ENCODE measurements at regions not wholly inside any gene's neighbourhood (a gene's known extent, or its start where the extent isn't known, plus 50 kb on each side); places are given as distances from the start of the nearest gene placed in this dataset.

DNA sequence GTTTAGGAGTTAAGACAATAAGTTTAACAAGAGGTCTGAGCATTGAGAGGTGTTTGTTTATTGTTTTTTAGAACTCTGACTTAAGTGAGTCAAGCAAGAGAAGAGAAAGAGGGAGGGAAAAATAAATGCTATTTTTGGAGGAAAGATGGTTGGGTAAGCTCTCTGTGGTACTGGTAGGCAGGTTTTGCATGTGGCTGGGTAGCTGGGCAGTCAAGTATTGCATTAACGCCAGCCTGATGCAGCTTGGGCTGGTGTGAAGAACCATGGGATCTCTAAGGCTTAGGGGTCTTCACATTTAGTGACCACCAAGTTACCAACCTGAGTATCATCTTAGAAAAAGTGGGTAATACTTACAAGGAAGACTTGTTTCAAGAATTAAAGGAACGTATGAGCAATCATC is 534.5 kb upstream of the SEMA6D start:
- no peak for DNase-seq

DNA sequence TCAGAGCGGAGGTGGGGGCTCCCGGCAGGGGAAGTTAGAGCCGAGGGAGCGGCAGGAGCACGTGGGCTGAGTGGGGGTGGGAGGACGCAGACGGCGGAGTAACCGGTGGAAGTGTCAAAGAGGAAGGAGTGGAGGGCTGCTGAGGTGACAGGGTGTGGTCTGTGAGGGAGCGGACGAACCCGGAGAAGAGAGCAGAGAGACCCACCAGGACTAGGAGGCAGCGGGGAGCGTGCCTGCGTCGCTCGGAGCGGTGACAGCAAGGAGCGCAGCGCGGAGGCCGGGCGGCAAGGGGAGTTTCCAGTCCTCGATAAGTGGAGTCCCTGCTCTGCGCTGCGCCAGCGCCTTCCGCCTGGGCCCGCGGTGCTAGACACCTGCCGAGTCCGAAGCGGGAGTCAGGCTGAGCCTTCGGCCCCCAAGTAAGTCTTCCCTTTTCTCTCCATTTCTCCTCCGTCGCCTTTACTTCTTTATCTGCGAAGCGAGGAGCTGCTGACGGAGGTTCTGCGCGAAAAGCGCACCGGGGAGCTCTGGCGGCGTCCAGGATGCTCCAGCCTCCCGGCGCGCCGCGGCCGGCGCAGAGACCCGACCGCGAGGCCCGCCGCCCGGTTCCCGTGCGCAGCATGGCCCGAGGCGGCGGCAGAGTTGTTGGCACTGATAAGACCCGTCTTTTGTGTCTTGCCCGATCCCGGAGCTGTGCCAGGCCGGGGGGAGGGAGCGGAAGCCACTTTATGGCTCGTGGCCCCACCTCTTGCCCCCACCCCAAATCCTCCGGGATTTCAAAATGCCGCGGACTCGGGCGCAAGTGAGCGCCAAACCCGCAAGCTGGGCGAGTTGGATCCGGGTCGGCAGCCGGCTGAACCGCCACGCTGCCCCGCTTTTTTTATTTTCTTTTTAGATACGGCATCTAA is 533.0 kb upstream of the SEMA6D start:
- DNase-seq: peak; percentile 23

DNA sequence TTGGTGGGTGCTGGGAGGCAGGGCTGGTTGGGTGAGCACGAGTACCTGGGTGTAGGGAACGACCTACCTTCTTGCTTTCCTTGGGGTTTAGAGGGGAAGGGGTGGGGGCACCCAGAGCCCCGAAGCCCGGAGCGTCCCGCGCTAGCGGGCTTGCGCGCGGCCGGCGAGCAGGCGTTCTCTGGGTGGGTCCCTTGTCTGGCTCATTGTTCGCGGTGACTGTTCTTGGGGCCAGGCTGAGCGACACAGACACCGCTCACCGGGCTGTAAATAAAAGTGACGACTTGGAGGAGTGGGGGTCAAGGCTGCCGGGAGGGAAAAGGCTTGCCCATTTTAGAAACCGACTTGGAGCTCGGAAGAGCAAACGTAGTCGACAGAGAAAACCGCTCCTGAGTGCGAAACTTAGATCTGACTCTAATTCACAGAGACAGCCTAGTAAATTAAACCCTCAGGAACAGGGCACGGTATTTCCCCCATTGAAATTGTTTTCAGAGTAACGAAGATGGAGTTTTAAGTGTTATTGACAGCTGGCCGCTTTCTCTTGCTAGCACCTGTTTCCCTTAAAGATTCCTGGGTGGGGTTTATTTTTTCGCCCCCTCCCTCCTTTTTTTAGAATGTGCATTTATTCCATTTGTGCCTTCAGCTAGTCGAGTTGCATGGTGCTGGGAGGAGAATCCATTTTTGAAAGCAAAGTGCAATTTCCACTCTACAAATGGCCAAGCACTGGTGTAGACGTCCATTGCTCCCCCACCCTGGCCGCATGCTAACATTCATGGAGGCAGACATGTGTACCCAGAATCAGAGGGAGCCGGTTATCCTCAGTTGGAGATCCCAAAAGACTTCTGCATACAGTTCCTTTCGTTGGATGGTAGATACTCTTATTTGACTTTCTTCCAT is 532.1 kb upstream of the SEMA6D start:
- no peak for DNase-seq

DNA sequence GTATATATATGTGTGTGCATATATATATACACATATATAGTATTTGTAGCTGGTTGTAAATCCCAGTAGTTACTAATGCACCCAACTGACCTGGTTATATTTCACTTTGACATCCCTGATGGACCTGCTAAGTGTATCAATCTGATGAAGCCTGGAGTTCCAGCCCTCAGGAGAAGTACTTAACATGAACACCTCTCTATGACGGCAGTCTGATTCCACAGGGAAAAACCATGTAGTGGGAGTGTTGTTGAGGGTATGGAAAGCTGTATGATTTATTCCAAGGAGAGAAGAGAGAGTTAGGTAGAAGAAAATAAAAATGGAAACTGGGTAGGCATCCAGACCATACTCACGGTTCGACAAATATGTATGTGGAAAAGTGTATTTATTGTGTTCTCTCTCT is 531.2 kb upstream of the SEMA6D start:
- DNase-seq: no peak

DNA sequence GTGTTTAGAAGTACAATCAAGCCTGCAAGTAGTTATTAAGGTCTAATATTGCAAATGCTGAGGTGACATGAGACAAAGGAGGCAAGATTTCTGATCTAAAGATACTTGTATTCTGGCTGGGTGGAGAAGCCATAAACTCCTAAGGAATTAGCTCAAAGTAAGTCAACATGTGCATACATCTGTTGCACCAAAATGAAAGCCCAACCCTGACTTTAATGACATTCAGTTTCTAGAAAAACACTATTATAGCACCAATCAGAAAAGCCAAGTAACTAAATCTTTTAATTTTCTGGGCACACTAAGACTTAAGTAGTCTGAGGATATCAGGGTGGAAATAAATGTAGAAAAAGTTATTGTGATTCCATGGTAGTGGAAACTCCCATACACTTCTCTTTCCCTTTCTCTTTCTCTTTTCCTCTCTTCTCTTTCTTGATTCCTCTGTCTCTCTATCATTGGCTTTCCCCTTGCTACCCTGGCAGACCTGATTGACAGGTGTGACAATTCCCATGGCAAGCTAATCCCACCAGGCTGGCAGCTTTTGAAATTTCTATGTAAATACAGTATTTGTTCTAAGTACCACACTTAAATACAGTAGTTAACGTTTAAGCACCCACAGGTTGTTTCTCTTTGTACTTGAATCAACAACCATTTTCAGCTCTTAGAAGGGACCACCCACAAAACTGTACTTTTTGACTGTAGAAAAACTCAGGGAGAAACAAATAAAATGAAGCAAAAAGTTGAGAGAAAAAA is 528.4 kb upstream of the SEMA6D start:
- no peak for DNase-seq

DNA sequence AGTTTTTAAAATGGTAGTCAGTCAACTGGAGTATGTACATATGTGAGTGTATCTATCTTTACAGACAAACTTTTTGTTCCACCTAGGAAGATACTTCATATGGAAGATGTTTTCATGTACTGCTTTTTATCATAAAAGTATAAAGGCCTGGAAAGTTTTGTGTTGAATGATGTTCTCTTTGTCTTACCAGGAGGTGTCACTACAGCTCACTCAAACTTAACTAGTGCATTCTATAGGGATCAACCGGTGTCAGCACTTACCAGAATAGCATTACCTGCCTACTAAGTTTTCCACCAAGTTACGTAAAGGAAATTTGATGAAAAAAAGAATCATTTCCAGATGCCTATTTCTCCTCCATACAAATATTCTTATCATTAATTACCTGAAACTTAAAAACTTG is 522.6 kb upstream of the SEMA6D start:
- peak; percentile 1 for DNase-seq

DNA sequence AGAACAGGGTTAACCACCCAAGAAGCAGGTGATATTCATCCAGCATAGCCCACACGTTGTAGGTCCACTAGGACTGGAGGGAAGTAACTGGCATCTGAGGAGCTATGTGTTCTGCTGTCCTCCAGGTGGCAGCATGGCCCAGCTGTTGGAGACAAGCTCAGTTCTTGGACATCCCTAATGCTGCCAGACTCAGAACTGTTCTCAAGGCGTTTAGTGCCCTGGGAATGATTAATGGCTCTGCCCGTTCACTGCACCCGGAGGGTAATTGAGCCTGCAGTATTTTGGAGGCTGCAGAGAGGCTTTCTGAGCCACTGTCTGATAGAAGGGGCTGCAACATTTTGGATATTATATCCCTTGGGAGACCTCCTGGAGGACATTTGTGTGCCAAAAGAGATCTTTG is 521.3 kb upstream of the SEMA6D start:
- DNase-seq: peak; percentile 77

DNA sequence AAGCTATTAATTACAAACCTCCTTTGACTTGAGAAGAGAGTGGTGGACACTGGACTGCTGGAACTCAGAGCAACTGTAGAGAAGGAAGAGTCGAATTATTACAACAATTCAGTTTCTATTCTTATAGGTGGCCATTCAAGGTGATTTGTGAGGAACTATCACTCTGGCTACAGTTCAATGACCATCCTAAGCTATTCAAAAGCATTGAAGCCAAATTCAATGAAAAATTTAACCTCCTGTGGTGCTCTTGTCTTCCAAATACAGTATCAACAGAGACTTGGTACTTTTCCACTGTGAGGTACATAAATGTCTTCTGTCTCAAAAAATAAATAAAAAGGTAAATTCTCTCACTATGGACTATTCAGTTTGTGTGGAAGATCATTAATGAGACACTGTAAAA is 513.3 kb upstream of the SEMA6D start:
- no peak for DNase-seq

DNA sequence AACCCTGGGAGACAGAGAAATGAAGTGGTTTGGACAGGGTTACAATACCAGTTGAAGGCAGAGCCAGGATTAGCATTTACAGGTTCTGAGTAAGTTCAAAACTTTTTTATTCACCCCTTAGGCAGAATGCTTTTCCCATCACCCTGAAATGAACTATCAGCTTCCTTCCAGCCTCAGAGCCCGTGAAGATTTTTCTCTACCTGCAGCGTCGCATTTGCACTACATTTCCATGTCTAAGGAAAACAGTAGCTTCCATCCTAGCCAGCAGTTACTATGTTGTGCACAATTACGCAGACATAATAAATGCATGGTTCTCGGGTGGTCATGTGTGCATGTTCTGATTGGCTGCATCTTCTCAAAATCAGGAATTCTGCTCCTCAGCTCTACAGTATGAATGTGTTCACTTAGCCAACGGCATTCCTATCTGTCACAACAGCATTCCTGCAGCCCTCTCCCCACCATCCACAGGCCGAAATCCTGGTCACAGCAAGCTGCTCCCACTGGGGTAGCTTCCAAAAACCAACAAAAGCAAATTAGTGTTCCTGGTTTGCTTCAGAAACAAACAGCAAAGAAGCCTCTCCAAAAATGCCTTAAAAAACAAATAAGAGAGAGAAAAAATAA is 510.8 kb upstream of the SEMA6D start:
- no peak for DNase-seq

DNA sequence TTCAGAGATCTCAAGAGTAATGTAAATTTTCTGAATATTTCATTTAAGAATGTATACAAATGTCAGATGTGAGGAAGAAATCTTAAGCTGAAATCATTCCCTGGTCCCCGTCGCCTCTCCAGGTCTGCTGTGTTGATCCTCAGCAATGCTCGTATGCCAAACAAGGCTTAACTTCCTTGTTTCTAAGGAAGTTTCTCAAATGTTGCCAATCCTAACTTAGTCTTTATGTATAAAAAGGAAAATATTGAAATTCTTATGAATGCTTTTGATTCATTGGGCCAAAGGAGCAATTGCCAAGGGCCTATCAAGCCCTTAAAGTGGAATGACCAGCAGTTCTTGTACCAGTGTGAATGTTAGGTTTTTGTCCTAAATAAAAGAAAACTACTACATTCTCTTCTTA is 507.7 kb upstream of the SEMA6D start:
- no peak for DNase-seq

DNA sequence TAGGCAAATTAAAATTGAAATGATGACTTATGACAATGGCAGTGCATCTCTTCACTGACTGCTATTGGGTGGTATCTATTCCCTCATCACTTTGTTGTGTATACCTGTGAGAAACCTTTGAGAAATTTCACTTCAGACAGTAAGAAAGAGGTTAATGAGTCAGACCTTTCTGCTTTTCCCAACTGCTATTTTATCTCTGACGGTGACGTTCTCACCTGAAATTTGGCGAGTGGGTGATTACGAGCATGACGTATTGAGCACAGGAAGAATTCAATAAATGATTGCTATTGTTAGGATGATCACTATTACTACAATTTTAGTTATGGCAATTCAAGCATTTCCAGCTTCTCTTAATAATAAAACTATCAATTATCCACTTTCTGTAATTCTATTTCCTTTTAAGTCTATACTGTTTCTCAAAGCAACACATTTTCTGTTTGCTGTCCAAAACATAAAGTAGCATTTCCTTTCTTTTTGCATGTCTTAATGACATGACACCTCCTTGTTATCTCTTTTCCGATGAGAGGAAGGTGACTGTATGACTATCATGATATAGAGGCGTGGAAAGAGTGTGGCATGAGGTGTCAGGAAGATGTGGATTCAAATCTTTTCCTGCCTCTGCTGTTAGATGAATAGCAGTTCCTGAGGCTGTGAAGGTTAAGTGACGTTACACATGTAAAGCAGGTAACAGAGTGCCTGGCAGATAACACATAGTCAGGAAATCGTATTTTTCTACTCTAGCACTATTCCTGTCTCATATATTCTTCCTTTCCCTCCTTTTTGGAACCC is 504.9 kb upstream of the SEMA6D start:
- no peak for DNase-seq

DNA sequence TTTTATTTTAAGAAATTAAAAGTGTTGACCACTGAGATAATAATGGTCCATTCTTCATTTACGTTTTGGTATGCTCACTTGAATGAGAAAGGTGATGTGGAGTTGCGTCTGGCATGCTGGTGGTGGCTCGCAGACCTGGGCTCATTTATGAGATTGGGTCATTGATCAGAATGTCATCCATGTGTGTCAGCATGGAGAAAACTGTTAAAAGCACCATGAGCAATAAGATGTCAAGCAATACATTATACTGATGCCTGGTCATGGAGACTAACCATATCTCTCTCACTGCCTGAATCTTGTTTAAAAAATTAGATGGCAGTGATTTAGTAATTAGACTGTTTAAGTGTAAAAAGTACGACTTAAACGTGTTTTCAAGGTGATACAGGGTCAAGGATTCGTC is 503.4 kb upstream of the SEMA6D start:
- no peak for DNase-seq

DNA sequence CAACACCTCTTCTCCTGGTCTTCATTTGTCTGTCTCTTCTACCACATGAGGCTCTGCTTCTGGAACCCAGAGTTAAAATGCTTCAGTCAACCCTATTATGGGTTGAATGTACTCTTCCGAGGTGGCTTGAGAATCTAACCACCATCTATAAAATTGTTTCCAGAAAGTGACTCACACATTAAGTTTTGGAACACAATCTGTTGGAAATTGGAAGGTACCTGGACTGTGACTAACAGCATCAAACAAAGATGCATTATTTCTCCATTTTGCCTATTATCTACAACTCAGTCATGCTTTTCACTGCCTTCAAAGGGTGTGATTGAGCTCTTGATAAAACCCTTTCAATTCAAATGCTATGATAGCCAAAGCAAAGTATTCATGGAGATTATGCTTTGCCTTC is 499.0 kb upstream of the SEMA6D start:
- DNase-seq: no peak

DNA sequence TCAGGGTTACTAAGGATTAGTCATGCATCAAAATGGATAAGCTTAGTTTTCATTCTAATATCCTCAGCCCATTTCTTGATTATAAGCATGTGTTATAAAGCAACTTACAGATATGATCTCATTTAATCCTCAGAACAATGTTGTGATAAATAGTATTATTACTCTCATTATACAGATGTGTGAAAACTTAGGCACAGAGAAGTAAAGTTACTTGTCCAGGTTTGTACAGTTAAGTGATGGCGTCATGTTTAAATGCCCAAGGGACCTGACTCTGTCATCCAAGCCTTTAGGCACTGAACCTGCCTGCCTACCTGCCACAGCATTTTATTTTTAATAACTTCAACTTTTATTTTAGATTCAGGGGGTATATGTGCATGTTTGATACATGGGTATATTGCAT is 472.9 kb upstream of the SEMA6D start:
- no peak for DNase-seq

DNA sequence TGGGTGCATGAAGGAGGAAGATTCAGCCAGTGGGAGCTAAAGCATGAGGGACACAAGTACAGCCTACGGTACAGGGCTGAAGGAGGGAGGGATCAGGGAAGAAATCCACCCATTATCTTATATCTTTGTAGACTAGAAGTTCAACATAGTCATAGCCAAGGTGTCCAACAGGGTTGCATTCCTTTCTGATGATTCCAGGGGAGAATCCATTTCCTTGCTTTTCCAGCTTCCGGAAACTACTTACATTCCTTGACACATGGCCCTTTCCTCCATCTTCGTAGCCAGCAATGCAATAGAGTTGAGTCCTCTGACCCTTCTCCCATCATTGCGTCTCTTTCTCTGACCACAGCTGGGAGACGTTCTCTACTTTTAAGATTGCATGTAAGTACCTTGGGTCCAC is 471.0 kb upstream of the SEMA6D start:
- DNase-seq: no peak

DNA sequence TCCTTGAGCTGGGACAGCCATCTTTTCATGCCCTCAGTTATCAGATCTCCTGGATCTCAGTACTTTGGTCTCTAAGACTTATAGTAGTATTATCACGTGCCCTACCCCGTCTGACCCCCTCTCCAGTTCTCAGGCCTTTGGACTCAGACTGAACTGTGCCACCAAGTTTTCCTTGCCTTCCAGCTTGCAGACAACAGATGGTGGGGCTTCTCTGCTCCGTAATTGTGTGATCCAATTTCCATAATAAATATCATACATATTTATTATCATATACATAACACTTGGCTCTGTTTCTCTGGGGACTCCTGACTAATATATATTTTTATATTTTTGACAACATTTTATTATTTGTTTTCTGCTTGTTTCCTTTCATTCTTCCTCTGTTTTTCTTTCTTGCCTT is 458.8 kb upstream of the SEMA6D start:
- DNase-seq: no peak

DNA sequence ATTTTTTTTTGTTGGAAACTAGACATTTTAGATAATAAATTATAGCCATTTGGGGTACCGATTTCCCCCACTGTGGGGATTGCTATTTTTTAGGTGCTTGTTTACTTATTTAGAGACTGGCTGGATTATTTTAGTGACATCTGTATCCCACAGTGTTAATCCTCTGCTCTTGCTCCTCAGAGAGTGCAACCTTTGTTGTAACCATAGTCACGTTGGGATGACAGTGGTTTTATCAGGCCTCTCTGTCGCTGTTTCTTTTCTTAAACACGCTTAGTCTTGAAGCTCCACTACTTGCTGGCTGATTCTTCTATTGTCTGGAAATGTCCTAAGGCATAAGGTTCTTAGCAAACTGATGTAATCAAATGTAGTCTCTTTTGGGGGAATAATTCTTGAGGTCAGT is 451.6 kb upstream of the SEMA6D start:
- no peak for DNase-seq

DNA sequence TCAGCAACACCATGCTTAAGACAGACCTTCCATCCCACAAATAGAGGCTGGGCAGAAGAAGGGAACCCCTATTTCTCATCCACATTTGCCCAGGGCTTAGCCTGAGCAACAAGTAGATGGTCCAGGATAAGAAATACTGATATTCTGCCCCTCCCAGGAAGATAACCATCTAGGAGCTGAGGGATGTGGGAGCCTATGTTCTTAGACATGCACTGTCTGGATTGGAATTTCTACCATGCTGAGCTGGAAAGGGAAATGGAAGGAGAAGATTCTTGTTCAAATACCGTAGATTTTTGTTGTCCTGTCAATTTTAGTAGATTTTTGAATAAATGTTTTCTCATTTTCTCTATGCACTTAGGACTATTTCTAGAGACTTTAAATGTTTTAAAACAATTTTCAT is 450.7 kb upstream of the SEMA6D start:
- DNase-seq: no peak

DNA sequence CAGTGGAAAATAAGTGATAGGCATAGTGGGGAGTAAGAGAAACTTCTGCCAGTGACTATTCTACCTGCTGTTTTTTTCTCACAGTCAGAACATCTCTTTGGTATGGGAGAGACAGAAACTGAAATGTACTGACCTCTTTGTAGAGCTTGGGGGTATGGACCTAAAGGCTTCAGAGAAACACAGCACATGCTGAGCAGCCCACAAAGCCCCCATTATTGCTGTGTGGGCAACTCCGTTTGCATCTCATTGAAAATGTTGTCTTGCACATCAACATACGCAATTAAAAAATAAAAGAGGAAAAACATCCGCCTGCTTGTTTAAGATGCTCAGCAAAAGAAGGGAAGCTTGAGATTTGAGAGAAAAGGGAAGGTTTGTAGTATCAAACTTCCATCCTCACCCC is 443.4 kb upstream of the SEMA6D start:
- no peak for DNase-seq

DNA sequence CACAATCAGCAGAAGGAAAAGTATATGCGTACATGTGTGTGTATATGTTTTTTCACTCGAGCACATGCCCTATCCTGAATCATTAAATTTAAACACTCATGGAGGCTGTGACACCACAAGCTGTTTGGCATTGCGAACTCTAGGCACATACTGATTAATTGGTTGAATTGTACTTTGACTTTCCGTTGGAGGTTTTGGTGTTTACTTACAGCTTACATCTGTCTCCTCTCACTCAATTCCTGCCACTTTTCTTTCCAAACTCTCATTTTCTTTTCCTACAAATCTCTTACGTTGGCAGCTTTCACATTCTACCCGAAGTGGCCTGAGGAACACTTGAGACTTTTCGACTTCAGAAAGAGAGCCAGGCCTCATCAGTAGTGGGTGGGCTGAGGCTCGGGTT is 434.1 kb upstream of the SEMA6D start:
- DNase-seq: no peak

DNA sequence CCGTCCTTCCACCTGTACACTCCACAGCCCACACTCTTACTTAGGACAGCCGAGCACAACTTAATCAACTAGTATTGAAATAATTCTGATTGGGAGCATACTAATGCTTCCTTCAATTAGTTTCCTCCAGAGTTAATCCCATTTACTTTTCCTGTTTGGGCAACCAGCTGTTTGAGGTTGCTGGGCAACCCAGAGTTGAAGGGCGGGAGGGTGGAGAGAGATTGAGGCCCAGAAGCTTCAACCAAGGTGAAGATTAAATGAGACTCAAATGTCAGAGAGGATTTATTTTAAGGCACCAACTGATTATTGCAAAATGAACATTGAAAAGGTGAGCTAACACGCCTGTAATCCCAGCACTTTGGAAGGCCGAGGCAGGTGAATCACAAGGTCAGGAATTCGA is 428.5 kb upstream of the SEMA6D start:
- DNase-seq: no peak

DNA sequence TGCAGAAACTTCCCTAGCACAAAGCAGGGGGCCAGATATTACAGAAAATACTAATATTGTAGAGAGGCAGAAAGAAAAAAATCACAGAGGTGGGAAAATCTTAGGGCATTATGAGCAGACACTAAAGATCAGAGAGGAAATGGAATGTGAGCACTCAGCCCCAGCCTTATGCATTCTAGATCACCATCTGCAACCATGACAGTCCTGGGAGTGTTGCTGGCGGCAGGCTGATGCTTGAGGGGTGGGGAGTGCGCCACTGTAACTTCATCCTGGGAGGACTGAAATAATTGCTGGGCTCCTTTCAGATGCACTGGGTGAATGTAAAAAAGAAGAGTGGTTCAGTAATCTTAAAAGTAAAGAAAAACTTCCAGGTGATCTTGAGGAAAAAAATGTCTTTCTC is 427.6 kb upstream of the SEMA6D start:
- DNase-seq: no peak
